CD4-positive, alpha-beta T cell treated with Interleukin-4 for 1 hour (primary cell): ENCODE measurements at regions not wholly inside any gene's neighbourhood (a gene's known extent, or its start where the extent isn't known, plus 50 kb on each side); places are given as distances from the start of the nearest gene placed in this dataset.
"Not testable (repeated sequence)": the region's sequence is repeated elsewhere in the genome, so short reads cannot be mapped to it uniquely, and the experiment has no call there.

Source experiments
- DNase-seq, 2 donors: peaks; one replicate each; pipeline ENCODE4 v3.0.0-alpha.2; 2020 to 2022

DNA sequence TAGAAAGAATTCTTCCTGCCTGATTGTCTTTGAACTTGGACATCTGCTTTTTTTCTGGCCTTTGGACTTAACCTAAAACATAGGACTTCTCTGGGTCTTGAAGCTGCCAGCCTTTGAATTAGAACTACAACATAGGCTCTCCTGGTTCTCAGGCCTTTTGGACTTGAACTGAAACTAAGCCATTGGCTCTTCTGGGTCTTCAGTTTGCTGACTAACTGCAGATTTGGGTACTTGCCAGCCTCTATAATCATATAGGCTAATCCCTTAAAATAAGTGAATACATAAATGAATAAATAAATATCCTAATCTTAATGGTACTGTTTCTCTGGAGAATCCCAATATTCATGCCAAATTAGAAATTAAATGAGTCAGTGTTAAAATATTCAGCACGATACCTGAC lies 473.4 kb upstream of the PAPPA start:
- DNase-seq = no peak

DNA sequence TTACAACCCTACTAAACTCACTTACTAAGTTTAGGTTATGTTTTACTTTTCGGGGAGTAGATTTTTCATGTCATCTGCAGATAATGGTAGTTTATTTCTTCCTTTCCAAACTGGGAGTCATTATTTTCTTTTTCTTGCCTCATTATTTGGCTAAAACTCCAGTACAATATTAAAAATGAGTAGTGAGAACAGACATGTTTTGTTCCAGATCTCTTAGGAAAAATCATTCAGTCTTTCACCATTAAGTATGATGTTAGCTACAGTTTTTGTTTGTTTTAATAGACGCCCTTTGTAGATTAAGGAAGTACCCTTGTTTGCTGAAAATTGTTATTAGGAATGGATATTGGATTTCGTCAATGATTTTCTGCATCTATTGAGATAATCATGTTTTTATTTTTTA lies 472.0 kb upstream of the PAPPA start:
- DNase-seq = no peak

DNA sequence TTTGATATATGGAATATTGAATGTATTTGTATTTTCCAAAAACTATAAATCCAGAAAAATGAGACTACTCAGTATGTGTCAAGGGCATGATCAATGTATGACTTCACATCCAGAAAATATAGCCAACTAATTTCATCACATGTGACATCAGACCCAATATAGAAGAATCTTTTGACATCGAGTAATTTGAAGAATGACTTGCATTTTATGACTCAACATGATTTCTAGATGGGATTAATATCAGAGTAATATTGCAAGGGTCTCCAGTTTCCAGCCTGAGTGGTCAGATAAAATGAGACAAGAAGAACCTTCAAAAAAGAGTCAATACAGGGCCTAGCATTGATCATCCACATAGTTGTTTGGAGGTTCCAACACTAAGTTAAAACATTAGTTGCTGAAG lies 467.5 kb upstream of the PAPPA start:
- no peak for DNase-seq

DNA sequence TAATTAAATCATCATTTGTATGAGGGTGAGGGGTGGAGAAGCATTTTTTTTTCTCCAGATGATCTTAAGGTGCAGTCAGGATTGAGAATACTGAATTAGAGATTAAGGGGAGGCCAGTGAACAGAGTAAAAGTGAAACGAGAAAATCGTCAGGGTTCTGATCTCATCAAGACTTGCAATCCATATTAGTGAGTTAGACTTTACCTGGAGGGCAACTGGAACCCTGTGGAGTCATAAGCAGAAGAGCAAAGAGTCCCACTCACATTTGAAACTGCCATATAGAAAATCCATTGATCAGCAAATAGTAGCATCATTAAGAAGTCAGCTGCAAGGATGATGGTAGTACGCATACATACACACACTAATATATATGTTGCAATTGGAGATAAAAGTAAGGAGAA lies 466.2 kb upstream of the PAPPA start:
- no peak for DNase-seq

DNA sequence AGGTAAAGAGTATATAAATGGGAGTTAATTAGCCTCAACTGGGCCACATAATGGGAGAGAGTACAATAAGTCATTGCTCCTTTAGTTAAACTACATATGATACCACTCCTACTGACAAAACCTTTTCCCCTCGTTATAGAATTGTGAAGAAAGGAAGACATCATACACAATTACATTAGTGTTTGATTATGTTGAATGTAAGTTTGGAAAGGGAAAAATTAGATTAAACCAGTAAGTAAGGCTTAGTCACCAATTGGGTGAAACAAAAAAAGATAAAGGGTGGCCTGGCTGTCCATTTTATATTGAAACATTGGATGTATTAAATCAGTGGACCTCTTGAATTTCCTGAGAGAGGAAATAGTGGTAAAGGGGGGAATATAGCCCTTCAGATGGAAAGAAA lies 464.3 kb upstream of the PAPPA start:
- no peak for DNase-seq

DNA sequence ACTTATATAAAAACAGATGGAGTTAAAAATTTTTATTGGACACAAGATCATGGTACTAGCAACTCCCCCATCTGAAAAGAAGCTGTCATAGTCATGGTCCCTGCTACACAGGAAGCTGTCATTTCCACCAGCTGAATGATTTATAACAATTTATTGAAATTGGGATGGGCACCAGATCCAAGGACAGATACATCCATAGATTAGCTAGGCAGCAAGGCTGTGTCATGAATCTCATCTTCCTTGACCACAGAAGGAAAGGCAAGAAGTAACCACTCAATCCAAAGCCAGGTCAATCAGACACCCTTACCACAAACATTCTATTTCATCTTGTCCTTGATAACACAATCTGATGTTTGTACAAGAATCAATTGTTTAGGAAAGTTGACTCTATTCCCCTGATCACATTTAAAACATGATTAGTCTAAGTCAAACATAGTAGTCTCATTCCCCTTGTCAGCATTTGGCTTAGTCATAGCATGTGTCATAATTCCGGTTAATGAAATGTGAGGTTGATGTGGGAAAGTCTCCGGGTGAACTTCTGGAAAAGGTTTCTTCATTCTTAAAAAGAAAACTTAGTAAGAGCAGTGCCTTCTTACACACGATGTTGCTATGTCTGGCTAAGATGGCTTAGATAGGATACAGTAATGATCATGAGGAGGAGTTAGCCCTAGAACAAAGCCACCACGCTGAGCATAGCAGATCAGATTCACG lies 462.6 kb upstream of the PAPPA start:
- DNase-seq = no peak

DNA sequence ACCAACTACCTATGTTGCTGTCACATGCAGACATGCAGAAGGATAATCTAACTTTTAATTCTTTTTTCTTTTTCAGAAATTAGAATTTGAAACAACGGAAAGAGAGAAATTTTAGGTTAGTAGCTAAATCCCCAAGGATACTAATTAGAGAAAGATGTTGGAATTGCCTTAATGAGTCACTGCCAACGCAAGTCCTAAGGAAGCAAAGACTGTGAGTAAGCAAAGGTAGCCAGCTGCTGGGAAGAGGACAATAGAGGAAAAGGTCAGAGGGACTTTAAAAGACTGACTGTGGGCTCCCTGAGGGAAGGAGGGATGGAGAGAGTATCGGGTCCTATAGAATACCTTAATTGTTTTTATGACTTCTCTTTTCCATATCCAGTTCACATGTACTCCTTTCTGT lies 461.9 kb upstream of the PAPPA start:
- no peak for DNase-seq

DNA sequence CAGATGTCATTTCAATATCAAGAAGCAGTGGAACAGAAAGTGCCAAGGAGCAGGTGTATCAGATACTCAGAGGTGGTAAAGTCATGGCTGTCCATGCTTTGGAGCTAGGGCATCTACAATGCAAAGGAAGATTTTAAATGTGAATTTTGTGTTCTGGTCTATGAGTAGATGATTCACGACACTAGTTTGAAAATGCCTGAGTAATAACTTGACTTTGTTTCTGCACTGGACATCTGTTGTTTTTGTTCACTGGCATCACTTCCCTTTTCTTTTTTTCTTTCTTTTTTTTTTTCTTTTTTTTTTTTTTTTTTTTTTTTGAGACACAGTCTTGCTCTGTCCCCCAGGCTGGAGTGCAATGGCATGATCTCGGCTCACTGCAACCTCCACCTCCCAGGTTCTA lies 460.7 kb upstream of the PAPPA start:
- not testable (repeated sequence) for DNase-seq

DNA sequence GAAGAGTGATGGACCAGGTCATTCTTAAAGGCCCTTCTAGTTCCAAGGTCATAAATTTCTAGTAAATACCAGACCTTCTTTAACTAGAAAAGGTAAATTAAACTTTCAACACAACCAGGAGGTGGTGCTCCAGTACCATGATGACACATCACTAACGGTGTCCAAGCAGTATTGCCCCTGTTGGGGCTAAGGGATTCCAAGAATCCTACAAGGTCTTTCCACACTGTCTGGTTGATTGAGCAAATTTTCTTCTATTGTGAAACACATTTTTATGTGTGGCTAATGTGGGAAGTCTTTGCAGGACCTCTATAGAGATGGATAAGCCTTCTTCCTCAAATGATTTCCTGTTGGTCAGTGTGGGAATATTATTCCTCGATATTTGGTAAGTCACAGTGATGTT lies 459.6 kb upstream of the PAPPA start:
- DNase-seq = no peak

DNA sequence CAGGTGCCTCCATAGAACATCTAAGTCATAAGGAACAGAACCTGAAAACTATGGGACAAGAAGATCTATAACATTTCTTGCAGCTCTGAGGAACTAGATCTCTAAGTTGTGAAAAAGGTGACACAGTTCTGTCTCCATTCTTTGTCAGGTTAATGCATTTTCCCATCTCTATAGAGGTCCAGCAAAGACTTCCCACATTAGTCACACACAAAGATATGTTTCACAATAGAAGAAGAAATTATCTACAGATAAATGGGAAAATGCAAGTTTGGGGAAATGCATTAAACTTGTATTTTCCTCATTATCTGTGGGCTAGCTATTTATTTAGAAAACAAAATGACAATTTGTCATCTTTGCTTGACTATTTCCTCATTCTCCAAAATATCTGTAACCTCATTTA lies 458.6 kb upstream of the PAPPA start:
- no peak for DNase-seq

DNA sequence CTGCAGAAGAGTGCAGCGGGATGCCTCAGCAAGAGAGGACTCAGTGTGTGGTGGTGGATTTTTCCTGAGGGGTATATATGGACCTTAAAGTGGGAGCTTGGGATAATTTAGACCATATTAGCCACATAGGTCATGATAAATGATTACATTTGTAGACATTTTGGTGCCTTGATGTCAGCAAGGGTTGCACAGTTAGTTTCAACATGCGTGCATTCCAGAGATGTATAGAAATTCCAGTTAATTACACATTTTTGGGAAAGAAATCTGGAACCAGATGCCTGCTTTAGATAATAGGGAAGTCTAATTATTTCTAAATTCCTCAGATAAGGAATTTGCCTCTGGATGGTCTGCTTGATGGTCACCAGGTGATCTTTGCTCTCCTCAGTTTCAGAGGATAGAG lies 440.6 kb upstream of the PAPPA start:
- no peak for DNase-seq

DNA sequence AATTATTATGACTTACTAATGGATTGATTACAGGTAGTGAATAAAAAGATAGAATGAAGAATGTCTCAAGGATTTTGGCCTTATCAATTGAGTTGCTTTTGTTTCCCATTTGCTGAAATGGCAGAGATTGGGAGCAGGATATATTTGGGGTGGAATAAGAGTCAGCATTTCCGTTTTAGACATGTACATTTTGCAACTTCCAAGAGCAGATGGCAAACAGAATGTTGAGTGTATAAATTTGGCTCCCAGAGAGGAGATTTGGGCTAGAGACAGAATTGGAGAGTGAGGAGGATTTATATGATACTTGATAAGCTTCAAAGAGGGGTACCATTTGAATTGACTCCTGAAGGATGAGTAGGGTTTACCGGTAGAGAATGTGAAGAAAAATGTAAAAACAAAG lies 437.9 kb upstream of the PAPPA start:
- DNase-seq = no peak

DNA sequence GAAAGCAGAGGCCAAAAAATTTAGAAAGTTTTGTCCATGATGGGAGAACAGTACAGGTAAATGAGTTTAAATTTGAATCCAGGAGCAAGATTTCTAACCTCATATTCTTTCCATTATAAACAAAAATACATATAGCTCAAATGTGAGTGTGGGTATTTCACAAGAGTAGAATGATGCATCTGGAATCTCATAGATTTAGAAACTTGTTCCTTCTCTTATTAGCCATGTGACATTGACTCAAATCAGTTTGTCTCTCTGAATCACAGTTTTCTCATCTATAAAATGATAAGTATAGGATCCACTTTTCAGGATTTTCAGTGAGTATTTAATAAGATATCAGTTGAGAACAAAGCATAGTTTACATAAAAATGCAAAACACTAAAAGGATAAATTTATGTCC lies 436.3 kb upstream of the PAPPA start:
- DNase-seq = no peak

DNA sequence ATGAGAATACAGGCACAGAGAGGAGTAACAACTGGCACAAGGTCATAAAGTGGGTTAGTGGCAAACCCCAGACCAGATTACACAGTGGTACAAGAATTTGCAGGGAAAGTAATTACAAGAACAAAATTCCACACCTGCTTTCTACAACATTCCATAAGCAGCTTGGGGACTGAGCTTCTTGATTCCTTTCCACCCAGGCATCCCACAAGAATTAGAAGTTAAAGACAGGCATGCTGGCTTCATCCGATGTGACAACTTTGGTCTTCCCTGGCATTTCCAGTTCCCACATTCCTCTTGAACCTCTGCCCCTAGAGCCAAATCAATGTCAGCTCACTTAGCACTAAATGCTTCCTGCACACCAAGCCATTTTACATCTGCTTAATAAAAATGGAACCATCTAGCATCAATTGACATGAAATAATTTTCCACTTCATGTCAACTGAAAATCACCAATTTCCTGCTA lies 435.8 kb upstream of the PAPPA start:
- no peak for DNase-seq

DNA sequence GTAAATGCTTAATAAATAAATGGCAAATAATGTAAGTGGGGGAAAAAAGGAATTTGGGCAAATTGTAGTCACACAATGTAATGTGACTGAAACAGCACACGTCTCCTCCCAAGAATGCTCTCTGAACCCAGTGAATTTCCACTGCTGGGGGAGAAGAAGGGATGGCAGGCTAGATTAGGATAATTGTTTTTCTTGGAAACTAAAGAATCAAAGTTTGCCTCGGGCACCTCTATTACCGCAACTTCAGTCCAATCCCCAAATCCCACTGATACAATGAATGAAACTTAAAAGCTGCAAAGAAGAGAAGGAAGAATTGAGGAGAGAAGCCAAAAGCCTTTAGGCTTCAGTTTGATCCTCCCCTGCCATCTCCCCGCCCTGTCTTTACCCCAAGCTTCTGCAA lies 423.2 kb upstream of the PAPPA start:
- DNase-seq = no peak

DNA sequence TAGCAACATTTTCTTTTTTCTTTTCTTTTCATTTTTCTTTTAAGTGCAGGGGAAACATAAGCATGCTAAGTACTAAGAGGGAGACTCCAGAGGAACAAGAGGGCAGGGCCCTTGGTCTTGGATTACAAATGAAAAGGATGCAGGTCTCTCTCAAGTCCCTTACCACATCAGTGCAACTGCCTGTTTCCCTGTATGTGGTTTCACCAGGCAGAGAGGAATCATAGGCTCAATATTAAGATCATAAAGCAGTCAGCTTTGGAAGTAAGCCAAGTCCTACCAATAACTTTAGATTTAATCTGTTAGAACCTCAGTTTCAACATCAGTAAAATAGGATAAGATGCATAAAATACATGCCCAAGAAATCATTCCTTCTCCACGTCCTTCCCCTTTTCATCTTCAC lies 422.7 kb upstream of the PAPPA start:
- DNase-seq = no peak

DNA sequence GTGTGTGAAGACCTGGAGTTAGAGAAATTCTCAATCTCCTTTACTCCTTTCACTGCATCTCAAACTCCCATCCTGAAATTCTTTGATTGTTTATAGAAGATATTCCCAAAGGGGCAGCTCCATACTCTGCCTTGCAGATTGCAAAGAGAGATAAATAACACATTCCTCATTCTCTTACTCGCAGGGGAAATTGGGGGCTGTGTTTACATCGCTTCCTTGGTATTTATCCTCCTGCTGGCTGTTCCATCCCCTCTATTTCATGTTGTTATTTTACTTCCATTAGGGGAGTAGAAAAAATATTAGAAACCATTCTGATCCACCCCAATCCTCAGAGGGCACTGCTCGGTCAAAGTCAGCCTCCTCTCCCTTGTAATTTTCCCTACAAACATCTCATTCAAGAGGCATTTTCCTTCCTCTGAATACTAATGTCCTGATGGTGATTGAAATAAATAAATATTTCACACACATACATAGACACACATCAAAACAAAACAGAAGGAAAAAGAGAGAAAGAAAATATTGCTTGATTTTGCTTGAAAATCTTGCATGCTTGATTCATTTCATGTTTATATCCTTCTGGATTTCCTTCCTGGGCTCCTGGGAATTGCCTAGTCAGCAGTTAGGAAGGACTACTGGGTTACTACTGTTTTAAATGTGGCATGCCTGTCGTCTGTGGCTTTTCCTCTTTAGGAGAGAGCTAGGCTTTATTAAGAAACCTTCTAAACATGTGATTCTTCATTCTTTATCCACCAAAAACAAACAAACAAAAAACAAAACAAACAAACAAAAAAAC lies 420.1 kb upstream of the PAPPA start:
- no peak for DNase-seq

DNA sequence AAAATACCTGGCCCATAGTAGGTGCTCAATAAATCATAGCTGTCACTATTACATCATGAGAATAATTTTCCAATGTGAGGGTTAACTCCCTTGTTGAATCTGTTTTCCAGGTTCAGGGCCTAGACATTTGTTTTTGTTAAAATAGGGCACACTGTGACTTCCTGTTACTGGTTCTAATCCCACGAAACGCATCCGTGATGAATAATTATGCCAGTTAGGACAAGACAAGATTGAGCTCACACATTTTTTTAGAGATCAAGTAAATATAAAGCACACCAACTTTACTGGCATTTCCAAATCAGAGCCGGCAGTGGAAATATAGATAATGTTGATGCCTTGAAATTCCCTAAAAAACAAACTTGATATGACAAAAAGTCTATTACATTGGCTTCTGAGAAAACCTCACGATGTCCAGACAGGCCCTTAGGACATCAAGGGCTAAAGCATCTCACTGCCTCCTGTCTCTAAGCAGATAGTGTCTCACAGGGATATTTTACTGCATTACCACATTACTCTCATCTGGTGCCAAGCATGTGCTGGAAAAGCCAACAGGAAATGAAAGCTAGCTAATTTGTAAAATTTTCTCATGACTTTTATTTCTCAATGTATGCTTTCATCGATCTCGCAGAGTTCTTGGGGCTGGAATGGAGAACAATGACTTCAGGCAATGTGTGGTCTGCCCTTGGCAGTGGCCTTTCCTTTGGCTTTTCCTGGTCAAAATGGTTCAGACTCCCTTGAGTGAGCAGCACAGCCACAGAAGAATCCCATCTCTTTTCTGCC lies 414.3 kb upstream of the PAPPA start:
- no peak for DNase-seq

DNA sequence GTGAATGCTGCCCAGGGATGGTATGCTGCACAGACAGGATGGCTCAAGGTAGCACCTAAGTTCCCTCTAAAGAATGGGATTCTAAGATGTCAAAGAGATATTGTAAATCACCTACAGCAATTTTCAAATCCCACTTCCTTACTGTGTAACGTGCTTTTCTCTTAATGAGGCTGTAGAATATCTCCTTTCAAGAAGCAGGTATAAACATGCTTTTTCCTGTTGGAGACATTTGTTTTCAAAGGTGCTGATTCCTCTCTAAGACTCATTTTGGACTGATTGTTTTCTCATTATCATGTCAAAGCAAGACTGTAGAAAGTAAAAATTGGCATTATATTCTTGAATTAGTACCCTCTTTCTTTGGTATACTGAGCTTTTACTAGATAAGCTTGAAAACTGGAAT lies 412.6 kb upstream of the PAPPA start:
- DNase-seq = no peak

DNA sequence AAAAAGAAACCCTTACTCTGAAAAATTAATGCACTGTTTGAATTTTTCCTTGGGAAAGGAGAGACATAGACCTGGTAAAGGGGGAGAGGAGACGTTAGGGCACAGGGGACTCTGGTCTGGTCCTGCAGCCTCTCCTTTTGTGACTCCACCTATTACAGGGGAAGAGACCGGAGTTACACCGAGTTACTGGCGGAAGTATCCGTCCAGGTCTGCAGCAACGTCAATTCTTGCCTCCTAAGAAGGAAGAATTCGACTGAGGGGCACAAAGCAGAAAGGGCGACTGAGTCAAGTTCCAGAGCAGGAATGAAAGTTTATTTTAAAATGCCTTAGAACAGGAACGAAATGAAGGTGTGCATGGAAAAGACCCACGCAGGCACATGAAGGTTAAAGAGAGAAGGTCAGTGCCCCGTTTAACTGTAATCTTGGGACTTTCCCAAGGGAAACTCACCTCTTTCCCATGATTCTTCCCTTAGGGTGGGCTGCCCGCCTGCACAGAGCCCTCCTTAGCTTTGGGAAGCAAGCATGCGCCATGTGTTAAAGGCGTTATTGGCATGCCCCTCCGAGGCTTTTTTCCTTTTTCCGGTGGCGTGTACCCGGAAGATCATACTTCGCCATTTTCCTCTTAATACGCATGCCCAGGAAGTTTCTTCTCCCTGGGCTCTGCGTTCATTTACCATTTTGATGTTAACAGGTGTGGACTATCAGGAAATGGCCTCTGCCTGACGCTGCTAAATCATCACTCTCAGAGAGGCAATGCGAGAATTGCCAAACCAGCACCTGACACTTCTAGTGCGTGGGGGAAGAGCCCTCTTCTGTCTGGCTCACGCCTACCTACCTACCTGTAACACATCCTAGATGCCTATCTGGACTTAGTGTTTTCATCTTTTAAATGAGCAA lies 409.6 kb upstream of the PAPPA start:
- no peak for DNase-seq

DNA sequence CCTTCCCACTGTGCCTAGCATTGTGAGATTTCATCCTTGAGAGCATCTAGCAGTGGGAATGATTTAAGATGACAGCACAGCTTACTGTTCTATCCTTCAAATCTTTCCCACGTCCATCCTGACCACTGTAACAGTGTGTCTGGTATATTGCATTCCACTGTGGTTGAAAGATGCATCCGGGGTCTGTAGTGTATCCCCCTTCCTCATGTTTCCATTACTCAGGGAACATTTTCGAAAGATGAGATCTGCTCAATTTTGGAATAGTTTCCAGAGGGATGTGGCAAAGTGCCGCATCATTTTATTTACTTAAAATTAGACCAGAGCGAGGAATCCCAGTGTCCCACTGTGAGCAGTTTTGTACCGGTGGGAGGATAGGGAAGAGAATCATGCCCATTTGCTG lies 407.1 kb upstream of the PAPPA start:
- no peak for DNase-seq

DNA sequence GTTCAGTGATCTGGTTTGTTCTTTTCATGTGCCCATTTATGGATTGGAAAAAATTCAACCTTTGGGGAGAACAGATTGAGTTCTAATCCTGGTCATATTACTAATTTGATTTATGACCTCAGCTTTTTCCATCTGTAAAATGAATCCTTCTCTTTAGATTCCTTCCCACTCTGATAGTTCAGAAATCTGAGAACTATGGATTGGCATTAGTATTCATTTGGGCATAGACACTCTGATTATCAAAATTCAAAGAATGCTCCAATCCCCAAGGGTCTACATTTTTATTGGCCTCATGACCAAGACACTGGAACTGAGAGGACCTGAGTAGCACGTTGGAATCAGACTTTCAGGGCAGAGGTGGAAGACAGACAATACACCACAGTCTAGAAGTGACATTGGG lies 405.9 kb upstream of the PAPPA start:
- DNase-seq = no peak

DNA sequence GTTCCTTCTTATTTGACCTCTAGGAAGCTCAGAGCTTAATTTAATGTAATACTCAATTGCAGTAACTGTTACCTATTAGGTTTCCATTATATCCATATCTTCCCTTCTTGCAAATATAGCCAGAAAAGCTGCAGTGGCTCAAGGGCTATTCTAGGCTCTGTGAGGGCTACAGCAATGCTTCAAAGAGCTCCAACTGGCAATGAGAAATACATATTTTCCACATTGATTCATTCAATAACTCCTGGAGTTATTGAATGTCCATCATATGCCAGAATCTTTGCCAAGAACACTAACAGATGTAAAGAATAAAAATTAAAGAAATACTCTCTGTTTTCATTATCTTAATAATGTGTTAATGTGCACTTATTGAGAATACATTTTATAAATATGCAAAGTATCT lies 396.9 kb upstream of the PAPPA start:
- DNase-seq = no peak
